ENCODE measurements at regions not wholly inside any gene's neighbourhood (a gene's known extent, or its start where the extent isn't known, plus 50 kb on each side); places are given as distances from the start of the nearest gene placed in this dataset.

- no peak for DNase-seq (ENCODE audit: low spot score)
- TF ChIP-seq POLR2AphosphoS5 (IDR thresholded peaks at IDR 0.05) = no peak
- TF ChIP-seq, protein P1, sequence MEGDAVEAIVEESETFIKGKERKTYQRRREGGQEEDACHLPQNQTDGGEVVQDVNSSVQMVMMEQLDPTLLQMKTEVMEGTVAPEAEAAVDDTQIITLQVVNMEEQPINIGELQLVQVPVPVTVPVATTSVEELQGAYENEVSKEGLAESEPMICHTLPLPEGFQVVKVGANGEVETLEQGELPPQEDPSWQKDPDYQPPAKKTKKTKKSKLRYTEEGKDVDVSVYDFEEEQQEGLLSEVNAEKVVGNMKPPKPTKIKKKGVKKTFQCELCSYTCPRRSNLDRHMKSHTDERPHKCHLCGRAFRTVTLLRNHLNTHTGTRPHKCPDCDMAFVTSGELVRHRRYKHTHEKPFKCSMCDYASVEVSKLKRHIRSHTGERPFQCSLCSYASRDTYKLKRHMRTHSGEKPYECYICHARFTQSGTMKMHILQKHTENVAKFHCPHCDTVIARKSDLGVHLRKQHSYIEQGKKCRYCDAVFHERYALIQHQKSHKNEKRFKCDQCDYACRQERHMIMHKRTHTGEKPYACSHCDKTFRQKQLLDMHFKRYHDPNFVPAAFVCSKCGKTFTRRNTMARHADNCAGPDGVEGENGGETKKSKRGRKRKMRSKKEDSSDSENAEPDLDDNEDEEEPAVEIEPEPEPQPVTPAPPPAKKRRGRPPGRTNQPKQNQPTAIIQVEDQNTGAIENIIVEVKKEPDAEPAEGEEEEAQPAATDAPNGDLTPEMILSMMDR (IDR thresholded peaks at IDR 0.05) = no peak
- TF ChIP-seq POLR2A (IDR thresholded peaks at IDR 0.05) = no peak
- intact Hi-C loops (cut with DNase I) = no loop called here
- Histone ChIP-seq H3K36me3 (no peaks in the 10 kb centered on the region), H3K27me3 (replicated peaks; ENCODE audit: insufficient read depth) (no peaks in the 10 kb centered on the region), H3K27ac (no peak overlapping the region), H3K9me3 (no peaks in the 10 kb centered on the region), H3K4me3 (no peak overlapping the region), H3K4me1 (replicated peaks) (no peaks in the 10 kb centered on the region)
- whole genome bisulfite sequencing = 83% methylated on average over 2 of the region's 2 CpGs
These were observed 98.5 kb upstream of the CTSO start for GRCh38 chr4:156052116-156052515.

GRCh38 chr4:156038772-156039171 lies 85.1 kb upstream of the CTSO start:
- H3K27ac ChIP-seq = no peak overlapping the region
- no peak overlapping the region for H3K4me3 ChIP-seq
- intact Hi-C loops (cut with DNase I) = no loop called here
- no peaks in the 10 kb centered on the region for H3K36me3 ChIP-seq
- no peaks in the 10 kb centered on the region for H3K27me3 ChIP-seq (replicated peaks; ENCODE audit: insufficient read depth)
- no peaks in the 10 kb centered on the region for H3K4me1 ChIP-seq (replicated peaks)
- WGBS = 94% methylated on average over 4 of the region's 4 CpGs
- H3K9me3 ChIP-seq = no peaks in the 10 kb centered on the region
- DNase-seq (ENCODE audit: low spot score) = no peak
- TF ChIP-seq POLR2AphosphoS5 (IDR thresholded peaks at IDR 0.05) (no peak), POLR2A (IDR thresholded peaks at IDR 0.05) (no peak)
- TF ChIP-seq, protein P1 (IDR thresholded peaks at IDR 0.05) = no peak

DNA sequence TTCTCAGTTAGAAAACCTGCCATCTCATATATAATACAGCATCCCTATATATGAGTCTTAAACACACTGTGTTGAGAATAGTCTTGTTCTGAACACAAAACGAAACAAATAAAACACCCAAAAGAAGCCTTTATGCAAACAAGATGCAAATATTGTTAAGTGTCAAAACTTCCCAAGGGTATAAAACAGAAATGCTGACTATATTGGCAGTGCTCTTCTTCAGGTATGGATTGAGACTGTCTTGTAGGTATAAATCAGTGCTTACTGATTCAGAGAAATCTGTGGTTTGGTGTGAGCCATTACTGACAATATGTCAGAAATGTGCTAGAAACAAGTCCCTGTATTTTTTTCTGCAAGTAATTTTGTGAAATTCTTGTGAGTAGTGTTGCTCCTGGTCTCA lies 82.8 kb upstream of the CTSO start:
- Histone ChIP-seq H3K27ac (no peak overlapping the region), H3K9me3 (no peaks in the 10 kb centered on the region), H3K4me3 (no peak overlapping the region), H3K36me3 (no peaks in the 10 kb centered on the region), H3K27me3 (replicated peaks; ENCODE audit: insufficient read depth) (no peaks in the 10 kb centered on the region), H3K4me1 (replicated peaks) (no peaks in the 10 kb centered on the region)
- intact Hi-C loops (cut with DNase I) = no loop called here
- DNase-seq (ENCODE audit: low spot score) = no peak
- TF ChIP-seq, protein P1 (IDR thresholded peaks at IDR 0.05) = no peak
- 93% methylated on average over 1 of the region's 1 CpG for WGBS

DNA sequence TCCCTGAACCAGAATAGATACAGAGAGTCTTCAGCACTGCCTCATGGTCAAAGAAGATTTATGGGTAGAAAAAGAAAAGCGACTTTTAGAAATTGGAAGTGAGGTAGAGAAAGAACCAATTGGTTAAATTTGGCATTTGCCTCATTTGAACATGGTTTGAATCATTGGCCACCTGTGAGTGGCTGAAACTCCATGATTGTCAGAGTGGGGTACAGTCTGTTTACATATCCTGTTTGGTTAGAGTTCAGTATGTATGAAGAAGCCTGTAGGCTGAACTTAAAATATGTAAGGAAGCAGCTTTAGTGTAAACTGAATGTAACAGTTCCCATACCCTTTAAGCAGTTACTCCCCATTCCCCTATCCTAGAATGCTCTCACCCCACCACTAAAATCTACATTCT lies 76.0 kb upstream of the CTSO start:
- Histone ChIP-seq H3K27me3 (replicated peaks; ENCODE audit: insufficient read depth) (no peaks in the 10 kb centered on the region), H3K9me3 (no peaks in the 10 kb centered on the region), H3K27ac (no peak overlapping the region), H3K36me3 (no peaks in the 10 kb centered on the region), H3K4me1 (replicated peaks) (no peaks in the 10 kb centered on the region), H3K4me3 (no peak overlapping the region)
- DNase-seq (ENCODE audit: low spot score) = no peak
- no peak for TF ChIP-seq POLR2A (IDR thresholded peaks at IDR 0.05)
- TF ChIP-seq POLR2AphosphoS5 (IDR thresholded peaks at IDR 0.05) = no peak
- TF ChIP-seq, protein P1 (IDR thresholded peaks at IDR 0.05) = no peak
- intact Hi-C loops (cut with DNase I) = no loop called here
- 85% methylated on average over 1 of the region's 1 CpG for WGBS

GRCh38 chr4:156021298-156021697 lies 67.6 kb upstream of the CTSO start:
- DNase-seq (ENCODE audit: low spot score) = no peak
- Histone ChIP-seq H3K36me3 (no peaks in the 10 kb centered on the region), H3K27me3 (replicated peaks; ENCODE audit: insufficient read depth) (no peaks in the 10 kb centered on the region), H3K4me3 (no peak overlapping the region), H3K9me3 (no peaks in the 10 kb centered on the region), H3K27ac (no peak overlapping the region), H3K4me1 (replicated peaks) (no peaks in the 10 kb centered on the region)
- no peak for TF ChIP-seq POLR2AphosphoS5 (IDR thresholded peaks at IDR 0.05)
- TF ChIP-seq POLR2A (IDR thresholded peaks at IDR 0.05) = no peak
- TF ChIP-seq, protein P1 (IDR thresholded peaks at IDR 0.05) = no peak
- WGBS = 84% methylated on average over 6 of the region's 6 CpGs
- intact Hi-C loops (cut with DNase I) = no loop called here

All from prostate gland (tissue), 2 donors.